ENCODE measurements at regions not wholly inside any gene's neighbourhood (a gene's known extent, or its start where the extent isn't known, plus 50 kb on each side); places are given as distances from the start of the nearest gene placed in this dataset.
"Not testable (repeated sequence)": the region's sequence is repeated elsewhere in the genome, so short reads cannot be mapped to it uniquely, and the experiment has no call there.

- Mint-ChIP-seq H3K36me3 (no peaks in the 10 kb centered on the region), H3K9me3 (peaks cover 3 to 13% of the 10 kb centered on the region in 2 donors), H3K27ac (no peak overlapping the region)
- DNase-seq (ENCODE audit: low spot score in 2 of 2) (no peak), ATAC-seq (no peak)
Observed at GRCh38 chr7:4319280-4319679, 362.8 kb upstream of the FOXK1 start.

DNA sequence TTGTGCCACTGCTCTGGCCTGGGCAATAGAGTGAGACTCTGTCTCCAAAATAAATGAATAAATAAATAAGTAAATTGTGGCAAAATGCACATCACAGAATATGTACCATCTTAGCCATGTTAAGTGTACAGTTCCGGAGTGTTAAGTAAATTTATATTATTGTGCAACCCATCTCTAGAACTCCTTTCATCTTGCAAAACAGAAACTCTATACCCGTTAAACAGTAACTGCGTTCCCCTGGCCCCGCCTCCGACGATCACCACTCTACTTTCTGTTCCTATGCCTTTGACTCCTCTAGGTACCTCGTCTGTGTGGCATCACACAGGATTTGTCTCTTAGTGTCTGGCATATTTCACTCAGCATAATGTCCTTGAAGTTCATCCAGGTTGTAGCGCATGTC, 356.4 kb upstream of the FOXK1 start:
- ATAC-seq, result no peak
- DNase-seq (ENCODE audit: low spot score in 2 of 2), result no peak
- no peak overlapping the region for H3K27ac Mint-ChIP-seq
- H3K36me3 Mint-ChIP-seq, result no peaks in the 10 kb centered on the region
- peaks cover 0 to 7% of the 10 kb centered on the region in 2 donors for H3K9me3 Mint-ChIP-seq

DNA sequence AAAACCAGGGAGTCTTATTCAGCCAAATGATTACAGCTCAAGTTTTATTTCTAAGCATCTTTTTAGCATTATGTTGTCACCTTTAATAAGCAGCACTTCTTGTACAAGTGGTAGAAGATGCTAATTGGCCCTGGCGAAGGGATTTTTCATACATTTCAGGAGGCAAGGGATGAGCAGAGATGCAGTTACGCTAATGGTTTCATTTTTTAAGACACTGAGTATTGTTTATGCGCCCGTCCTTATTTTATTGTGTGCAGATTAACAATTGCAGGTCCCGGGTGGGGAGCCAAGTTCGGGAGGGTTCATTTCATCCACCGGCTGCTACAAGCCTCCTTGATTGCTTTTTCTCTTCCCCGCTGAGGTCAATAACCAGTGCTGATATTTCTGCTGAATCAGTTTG, 350.4 kb upstream of the FOXK1 start:
- Mint-ChIP-seq H3K9me3 (no peaks in the 10 kb centered on the region), H3K27ac (no peak overlapping the region), H3K36me3 (no peaks in the 10 kb centered on the region)
- DNase-seq (ENCODE audit: low spot score in 2 of 2), result no peak
- ATAC-seq, result no peak

GRCh38 chr7:4338556-4338955, 343.5 kb upstream of the FOXK1 start:
- no peaks in the 10 kb centered on the region for H3K36me3 Mint-ChIP-seq
- no peak for ATAC-seq
- no peak overlapping the region for H3K27ac Mint-ChIP-seq
- peaks cover 5 to 6% of the 10 kb centered on the region in 2 donors for H3K9me3 Mint-ChIP-seq
- DNase-seq (ENCODE audit: low spot score in 2 of 2), result no peak

GRCh38 chr7:4343272-4344247, 338.5 kb upstream of the FOXK1 start:
- no peak overlapping the region for H3K27ac Mint-ChIP-seq
- DNase-seq (ENCODE audit: low spot score in 2 of 2) (no peak), ATAC-seq (no peak)
- peaks cover 6 to 7% of the 10 kb centered on the region in 2 donors for H3K36me3 Mint-ChIP-seq
- H3K9me3 Mint-ChIP-seq, result peaks cover 10 to 12% of the 10 kb centered on the region in 2 donors

GRCh38 chr7:4345004-4345403, 337.1 kb upstream of the FOXK1 start:
- DNase-seq (ENCODE audit: low spot score in 2 of 2) (no peak), ATAC-seq (no peak)
- peaks cover 10 to 12% of the 10 kb centered on the region in 2 donors for H3K9me3 Mint-ChIP-seq
- no peak overlapping the region for H3K27ac Mint-ChIP-seq
- H3K36me3 Mint-ChIP-seq, result peaks cover 6 to 7% of the 10 kb centered on the region in 2 donors

DNA sequence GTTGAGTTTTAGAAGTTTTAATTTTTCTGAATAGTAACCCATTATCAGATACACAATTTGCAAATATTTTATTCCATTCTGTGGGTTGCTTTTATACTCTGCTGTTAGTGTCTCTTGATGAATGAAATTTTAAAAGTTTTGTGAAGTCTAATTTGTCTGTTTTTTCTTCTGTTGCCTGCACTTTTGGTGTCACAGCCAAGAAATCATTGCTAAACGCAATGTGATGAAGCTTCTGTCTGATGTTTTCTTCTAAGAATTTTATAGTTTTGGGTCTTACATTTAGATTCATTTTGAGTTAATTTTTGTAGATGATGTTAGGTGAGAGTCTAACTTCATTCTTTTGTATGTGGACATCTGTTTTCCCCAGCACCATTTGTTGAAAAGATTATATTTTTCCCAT, 330.0 kb upstream of the FOXK1 start:
- ATAC-seq, result no peak
- H3K9me3 Mint-ChIP-seq, result peaks cover 0 to 3% of the 10 kb centered on the region in 2 donors
- DNase-seq (ENCODE audit: low spot score in 2 of 2), result no peak
- no peak overlapping the region for H3K27ac Mint-ChIP-seq
- no peaks in the 10 kb centered on the region for H3K36me3 Mint-ChIP-seq

DNA sequence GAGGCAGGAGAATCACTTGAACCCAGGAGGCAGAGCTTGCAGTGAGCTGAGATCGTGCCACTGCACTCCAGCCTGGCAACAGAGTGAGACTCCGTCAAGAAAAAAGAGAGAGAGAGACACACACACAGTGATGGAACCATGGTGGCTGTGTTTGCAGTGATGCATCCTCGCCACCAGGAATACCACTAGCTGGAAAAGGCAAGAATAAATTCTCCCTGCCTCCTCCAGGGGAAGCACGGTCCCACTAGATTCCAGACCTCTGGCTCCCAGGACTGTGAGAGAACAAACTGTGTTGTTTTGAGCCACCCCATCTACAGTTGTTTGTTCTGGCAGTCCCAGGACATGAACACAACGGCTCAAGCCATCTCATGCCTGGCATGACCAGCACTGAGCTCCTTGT, 320.3 kb upstream of the FOXK1 start:
- no peak overlapping the region for H3K27ac Mint-ChIP-seq
- ATAC-seq, result no peak

GRCh38 chr7:4383584-4383983, 298.5 kb upstream of the FOXK1 start:
- Mint-ChIP-seq H3K36me3 (peaks cover 1 to 7% of the 10 kb centered on the region in 2 donors), H3K9me3 (peaks cover 11 to 12% of the 10 kb centered on the region in 2 donors), H3K27ac (no peak overlapping the region)
- DNase-seq (ENCODE audit: low spot score in 2 of 2) (no peak), ATAC-seq (no peak)

More for the DNA sequence above, 320.3 kb upstream of the FOXK1 start:
- Mint-ChIP-seq H3K36me3 (no peaks in the 10 kb centered on the region), H3K9me3 (peaks cover 0 to 4% of the 10 kb centered on the region in 2 donors)
- DNase-seq (ENCODE audit: low spot score in 2 of 2), result no peak

GRCh38 chr7:4386190-4386589, 295.9 kb upstream of the FOXK1 start:
- DNase-seq (ENCODE audit: low spot score in 2 of 2) (no peak), ATAC-seq (no peak)
- peaks cover 6 to 7% of the 10 kb centered on the region in 2 donors for H3K9me3 Mint-ChIP-seq
- H3K36me3 Mint-ChIP-seq, result peaks cover 6 to 10% of the 10 kb centered on the region in 2 donors
- no peak overlapping the region for H3K27ac Mint-ChIP-seq

DNA sequence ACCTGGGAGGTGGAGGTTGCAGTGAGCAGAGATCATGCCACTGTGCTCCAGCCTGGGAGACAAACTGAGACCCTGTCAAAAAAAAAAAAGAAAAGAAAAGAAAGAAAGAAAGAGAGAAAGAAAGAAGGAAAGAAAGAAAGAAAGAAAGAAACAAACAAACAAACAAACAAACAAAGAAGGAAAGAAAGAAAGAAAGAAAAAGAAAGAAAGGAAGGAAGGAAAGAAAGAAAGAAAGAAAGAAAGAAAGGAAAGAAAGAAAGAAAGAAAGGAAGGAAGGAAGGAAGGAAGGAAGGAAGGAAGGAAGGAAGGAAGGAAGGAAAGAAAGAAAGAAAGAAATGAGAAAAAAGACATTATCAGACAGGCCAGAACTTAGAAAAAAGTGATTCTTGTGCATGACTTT, 291.0 kb upstream of the FOXK1 start:
- ATAC-seq; DNase-seq (ENCODE audit: low spot score in 2 of 2); H3K27ac Mint-ChIP-seq: not testable (repeated sequence)
- Mint-ChIP-seq H3K9me3 (peaks cover 14 to 21% of the 10 kb centered on the region in 2 donors), H3K36me3 (peaks cover 6 to 19% of the 10 kb centered on the region in 2 donors)

DNA sequence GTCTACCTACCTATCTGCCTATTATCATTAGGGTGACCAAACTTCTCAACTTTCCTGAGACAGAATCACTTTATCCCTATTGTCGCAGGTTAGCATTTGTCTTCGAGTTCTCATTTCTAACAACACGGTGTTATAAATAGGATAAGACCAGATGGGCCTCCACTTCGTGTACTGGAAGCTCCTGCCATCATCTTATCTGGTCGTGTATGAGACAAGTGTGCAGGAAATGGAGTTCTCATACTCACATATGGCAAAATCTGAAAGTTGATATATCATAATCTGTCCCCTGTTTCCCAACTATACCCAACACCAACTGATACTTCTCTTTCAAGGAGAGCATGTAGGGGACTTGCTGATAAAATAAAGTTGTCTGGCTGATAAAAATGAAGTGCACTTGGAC, 287.4 kb upstream of the FOXK1 start:
- ATAC-seq (no peak), DNase-seq (ENCODE audit: low spot score in 2 of 2) (no peak)
- H3K36me3 Mint-ChIP-seq, result peaks cover 6 to 14% of the 10 kb centered on the region in 2 donors
- peaks cover 12 to 16% of the 10 kb centered on the region in 2 donors for H3K9me3 Mint-ChIP-seq
- H3K27ac Mint-ChIP-seq, result no peak overlapping the region

GRCh38 chr7:4399121-4399520, 283.0 kb upstream of the FOXK1 start:
- Mint-ChIP-seq H3K27ac (no peak overlapping the region), H3K9me3 (peaks cover 23% of the 10 kb centered on the region in 2 donors), H3K36me3 (peaks cover 0 to 19% of the 10 kb centered on the region in 2 donors)
- no peak for DNase-seq (ENCODE audit: low spot score in 2 of 2)
- ATAC-seq, result no peak

DNA sequence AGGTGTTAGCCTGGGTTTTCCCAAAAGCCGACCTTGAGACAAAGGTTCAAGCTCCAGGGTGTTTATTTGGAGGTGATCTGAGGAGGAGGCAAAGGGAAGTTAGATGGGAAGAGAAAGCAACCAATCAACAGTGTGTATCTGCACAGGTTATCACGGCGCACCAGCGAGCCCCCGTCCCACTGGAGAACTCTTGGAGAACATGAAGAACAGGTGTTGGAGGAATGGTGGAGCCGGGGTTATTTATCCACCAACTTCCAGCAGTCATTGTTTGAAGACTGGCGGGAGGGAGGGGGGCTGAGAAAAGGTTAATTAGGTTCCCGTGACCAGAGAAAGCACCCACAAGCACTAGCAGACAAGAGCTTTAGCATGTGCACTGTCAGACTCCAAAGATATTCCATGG, 282.5 kb upstream of the FOXK1 start:
- Mint-ChIP-seq H3K9me3 (peaks cover 21 to 28% of the 10 kb centered on the region in 2 donors), H3K36me3 (peaks cover 4 to 19% of the 10 kb centered on the region in 2 donors), H3K27ac (no peak overlapping the region)
- no peak for DNase-seq (ENCODE audit: low spot score in 2 of 2)
- ATAC-seq, result no peak

- peaks cover 11 to 24% of the 10 kb centered on the region in 2 donors for H3K9me3 Mint-ChIP-seq
- DNase-seq (ENCODE audit: low spot score in 2 of 2), result no peak
Observed at GRCh38 chr7:4406288-4407058, 275.6 kb upstream of the FOXK1 start.

GRCh38 chr7:4409946-4410345, 272.1 kb upstream of the FOXK1 start:
- Mint-ChIP-seq H3K36me3 (peaks cover 0 to 8% of the 10 kb centered on the region in 2 donors), H3K27ac (no peak overlapping the region), H3K9me3 (peaks cover 1 to 4% of the 10 kb centered on the region in 2 donors)
- DNase-seq (ENCODE audit: low spot score in 2 of 2) (no peak), ATAC-seq (no peak)

More at GRCh38 chr7:4406288-4407058, 275.6 kb upstream of the FOXK1 start:
- Mint-ChIP-seq H3K36me3 (peaks cover 4 to 15% of the 10 kb centered on the region in 2 donors), H3K27ac (no peak overlapping the region)
- no peak for ATAC-seq

Measured in activated naive CD4-positive, alpha-beta T cell treated with anti-CD3 and anti-CD28 coated beads, Interleukin-2, amount 50 U/mL, for 72 hours (primary cell).